Dendritic cell treated with granulocyte-macrophage colony-stimulating factor and Interleukin-4, amounts not matched to agents 40 ng/mL and 50 ng/mL, for 4 days (primary cell): ENCODE measurements at regions not wholly inside any gene's neighbourhood (a gene's known extent, or its start where the extent isn't known, plus 50 kb on each side); places are given as distances from the start of the nearest gene placed in this dataset.

ENCODE experiments used
- H3K27ac Mint-ChIP-seq: one replicate; pipeline ENCODE4 v1.8.0; 2022; ENCODE audit warnings: mild to moderate bottlenecking, mixed read lengths
- H3K27me3 Mint-ChIP-seq: one replicate; pipeline ENCODE4 v1.8.0; 2022; ENCODE audit warnings: mild to moderate bottlenecking, mixed read lengths
- H3K36me3 Mint-ChIP-seq: one replicate; pipeline ENCODE4 v1.8.0; 2022; ENCODE audit warnings: low read depth, mixed read lengths
- H3K4me1 Mint-ChIP-seq: one replicate; pipeline ENCODE4 v1.8.0; 2022; ENCODE audit warnings: low read depth, mixed read lengths
- H3K4me3 Mint-ChIP-seq: one replicate; pipeline ENCODE4 v1.8.0; 2022; ENCODE audit warnings: mild to moderate bottlenecking, moderate library complexity, mixed read lengths
- H3K9me3 Mint-ChIP-seq: one replicate; pipeline ENCODE4 v1.8.0; 2022; ENCODE audit warnings: mixed read lengths
- intact Hi-C: fragments of 100-400 bp; cut with micrococcal nuclease; formaldehyde crosslinking; loops from one replicate; pipeline ENCODE4 v1.15.0; 2022

DNA sequence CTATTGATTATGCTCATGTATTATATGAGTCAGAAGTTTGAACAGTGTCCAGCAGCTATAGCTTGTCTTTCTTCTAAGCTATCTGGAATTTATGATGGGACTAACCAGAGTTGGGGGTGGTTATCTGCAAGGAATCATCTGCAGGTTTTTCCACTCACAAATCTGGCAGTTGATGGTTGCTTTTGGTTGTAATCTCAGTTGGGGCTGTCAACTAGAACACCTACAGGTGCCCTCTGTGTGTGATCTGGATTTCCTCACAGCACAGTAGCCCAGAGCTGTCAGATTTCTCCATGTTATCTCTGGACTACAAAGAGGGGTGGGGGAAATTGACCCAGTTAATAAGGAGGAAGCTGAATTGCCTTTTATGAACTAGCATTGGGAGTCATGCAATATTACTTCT, 51.4 kb upstream of the MAP9 start:
- Mint-ChIP-seq H3K27ac (no peak overlapping the region), H3K27me3 (no peaks in the 10 kb centered on the region), H3K9me3 (peaks cover 10% of the 10 kb centered on the region), H3K36me3 (no peaks in the 10 kb centered on the region), H3K4me3 (no peak overlapping the region), H3K4me1 (no peaks in the 10 kb centered on the region)
- intact Hi-C loops, result no loop called here

DNA sequence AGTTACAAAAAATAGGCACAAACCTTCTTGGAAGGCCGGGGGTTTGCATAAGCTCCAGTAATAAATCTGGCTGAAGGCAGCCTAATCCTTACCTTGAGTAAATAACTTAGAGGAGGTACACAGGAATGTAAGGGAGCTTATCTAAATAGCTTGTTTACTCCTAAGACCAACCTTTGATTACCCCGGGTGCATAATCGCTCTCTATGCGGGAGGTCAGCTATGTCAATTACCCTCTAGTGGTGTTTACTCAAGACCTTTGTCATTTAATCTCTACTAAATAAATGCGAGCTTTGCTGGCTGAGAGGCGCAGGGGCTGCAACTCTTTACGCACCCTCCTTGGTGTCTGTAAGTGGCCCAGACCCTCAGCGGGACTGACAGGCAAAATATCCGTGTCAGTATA, 50.2 kb upstream of the MAP9 start:
- intact Hi-C loops, result no loop called here
- no peaks in the 10 kb centered on the region for H3K36me3 Mint-ChIP-seq
- peaks cover 22% of the 10 kb centered on the region for H3K9me3 Mint-ChIP-seq
- H3K27me3 Mint-ChIP-seq, result no peaks in the 10 kb centered on the region
- no peak overlapping the region for H3K4me3 Mint-ChIP-seq
- no peak overlapping the region for H3K27ac Mint-ChIP-seq
- H3K4me1 Mint-ChIP-seq, result no peaks in the 10 kb centered on the region
